HG02970 (cell line): ENCODE measurements at regions not wholly inside any gene's neighbourhood (a gene's known extent, or its start where the extent isn't known, plus 50 kb on each side); places are given as distances from the start of the nearest gene placed in this dataset.
"Not testable (repeated sequence)": the region's sequence is repeated elsewhere in the genome, so short reads cannot be mapped to it uniquely, and the experiment has no call there.

Experiments
- ATAC-seq: cut with Tn5 transposase; IDR thresholded peaks from one replicate; pipeline ENCODE4 v1.9.1; 2021; ENCODE audit warnings: mild to moderate bottlenecking, moderate library complexity, moderate number of reproducible peaks; ENCODE audit not compliant: unreplicated experiment, low FRiP score

DNA sequence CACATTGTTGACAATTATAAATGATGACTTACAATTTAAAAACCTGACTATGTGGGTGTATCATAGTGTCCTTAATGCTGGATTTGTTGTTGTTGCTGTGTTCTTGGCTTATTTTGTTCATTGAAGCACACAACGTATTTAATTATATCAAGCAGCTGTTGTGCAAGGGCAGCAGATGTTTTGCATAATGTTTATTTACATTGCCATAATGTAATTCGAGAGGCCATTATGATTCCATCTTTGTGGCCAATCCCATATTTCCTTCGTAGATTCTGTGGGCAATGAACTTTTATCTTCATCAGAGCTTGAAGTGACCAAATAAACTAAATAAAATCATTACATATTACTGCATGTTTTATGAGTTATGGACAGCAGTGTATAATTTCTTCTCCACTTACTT, 422.6 kb upstream of the GALNTL6 start:
- ATAC-seq, result no peak

DNA sequence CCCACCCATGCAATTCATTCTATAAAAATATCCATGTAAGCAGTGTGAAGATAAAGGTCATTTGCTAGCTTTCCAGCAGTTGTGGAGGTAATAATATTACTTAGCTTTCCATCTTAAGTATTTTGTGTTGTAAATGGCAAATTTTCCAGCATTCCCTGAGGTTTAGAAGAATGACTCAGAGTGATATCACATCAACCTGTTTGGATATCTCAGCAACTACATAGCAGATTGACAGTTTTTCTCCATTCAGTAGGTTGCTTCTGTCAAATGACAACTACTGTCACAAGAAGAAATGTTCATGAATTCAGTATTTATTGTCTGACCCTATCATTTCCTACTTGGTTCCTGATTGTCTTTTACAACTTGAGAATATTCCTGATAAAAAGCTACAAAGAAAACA, 434.9 kb upstream of the GALNTL6 start:
- no peak for ATAC-seq

DNA sequence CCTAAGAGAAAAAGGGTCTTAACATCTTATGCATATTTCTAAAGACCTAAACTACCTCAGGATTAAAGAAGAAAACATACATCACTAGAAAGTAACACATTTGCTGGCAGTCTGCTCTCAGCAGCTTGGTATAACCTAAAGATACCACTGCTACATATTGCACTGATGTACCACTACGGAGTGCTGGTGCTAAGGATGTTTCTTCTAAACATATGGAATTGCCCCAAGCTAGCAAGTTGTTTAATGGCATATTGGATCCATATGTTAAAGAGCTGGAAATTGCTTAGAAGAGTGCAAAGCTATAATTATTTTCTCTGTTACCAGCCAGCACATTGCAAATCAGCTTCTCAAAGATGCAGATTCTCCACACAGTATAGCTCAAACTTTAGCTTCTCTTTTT, 436.5 kb upstream of the GALNTL6 start:
- no peak for ATAC-seq

DNA sequence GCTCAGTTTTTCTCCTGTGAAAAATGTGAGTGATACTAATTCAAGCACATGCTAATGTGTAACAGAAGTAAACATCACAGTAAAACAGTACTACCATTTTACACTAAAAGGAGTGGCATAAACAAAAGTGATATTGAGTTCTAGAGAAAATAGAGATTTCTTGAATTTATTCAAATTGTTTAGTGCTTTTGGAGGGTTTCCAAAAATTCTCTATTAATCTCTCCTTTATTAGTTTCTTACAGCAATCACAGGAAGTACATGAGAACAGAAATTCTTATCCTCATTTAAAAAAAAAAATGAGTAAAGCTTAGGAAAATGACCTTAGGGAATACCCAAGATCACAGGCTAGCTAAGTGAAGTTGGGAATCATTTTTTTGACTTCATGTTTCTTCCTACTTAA, 459.7 kb upstream of the GALNTL6 start:
- ATAC-seq, result no peak

DNA sequence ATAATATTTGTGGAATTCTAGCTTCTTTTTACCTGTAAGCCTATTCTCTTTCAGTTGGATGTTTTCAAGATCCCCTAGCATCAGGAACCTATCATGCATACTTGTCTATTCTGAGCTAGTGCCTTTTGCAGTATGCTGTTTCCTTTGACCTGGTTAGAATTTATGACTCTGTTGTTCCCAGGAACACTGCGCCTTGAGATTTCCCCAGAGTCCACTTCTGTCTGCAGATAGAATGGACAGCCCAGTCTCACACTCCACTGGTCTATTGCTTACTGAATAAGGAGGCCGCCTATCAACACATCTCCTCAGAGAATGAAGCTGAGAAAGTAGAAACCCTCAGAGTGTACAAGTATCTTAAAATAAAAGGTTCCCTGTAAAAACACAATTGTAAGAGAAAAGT, 465.1 kb upstream of the GALNTL6 start:
- ATAC-seq, result no peak

DNA sequence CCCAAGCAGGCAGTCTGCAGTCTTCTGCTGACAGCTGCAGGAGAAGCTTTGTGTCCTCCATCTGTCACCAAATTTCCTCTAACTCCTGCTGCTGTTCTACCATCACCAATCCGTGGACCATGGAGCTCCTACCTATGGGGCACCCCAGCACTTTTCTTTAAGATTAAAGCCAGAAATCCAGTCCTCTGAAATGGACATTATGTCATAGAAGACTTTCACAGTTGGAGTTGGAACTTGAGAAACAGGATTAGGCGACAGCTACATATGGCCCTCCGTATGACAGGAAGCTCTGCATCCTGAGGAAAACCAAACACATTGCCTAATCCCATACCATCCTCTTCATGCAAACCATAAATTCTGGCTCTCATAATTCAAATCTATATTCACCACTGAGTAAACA, 470.6 kb upstream of the GALNTL6 start:
- no peak for ATAC-seq

DNA sequence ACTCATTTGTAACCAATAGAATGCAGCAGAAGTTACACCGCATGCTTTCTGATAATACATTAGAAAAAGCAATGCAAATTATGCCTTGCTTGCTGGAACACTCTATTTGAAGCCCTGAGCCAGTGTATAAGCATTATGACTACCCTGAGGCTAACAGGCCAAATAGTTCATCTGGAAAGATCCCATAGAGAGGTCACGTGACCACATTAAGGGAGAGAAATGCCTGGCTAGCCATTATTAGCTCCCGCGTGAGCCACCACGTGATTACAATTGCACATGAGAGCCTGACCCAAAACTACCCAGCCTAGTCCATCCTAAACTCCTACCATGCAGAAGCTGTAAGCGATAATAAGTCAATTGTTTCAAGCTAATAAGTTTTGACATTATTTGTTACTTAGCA, 472.9 kb upstream of the GALNTL6 start:
- ATAC-seq, result no peak

DNA sequence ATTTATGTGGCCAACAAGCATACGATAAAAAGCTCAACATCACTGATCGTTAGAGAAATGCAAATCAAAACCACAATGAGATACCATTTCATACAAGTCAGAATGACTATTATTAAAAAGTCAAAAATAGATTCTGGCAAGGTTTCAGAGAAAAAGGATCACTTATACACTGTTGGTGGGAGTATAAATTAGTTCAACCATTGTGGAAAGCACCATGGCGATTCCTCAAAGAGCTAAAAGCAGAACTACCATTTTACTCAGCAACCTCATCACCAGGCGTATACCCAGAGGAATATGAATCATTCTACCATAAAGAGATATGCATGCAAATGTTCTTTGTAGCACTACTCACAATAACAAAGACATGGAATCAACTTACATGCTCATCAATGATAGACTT, 478.7 kb upstream of the GALNTL6 start:
- peak; percentile 64 for ATAC-seq

DNA sequence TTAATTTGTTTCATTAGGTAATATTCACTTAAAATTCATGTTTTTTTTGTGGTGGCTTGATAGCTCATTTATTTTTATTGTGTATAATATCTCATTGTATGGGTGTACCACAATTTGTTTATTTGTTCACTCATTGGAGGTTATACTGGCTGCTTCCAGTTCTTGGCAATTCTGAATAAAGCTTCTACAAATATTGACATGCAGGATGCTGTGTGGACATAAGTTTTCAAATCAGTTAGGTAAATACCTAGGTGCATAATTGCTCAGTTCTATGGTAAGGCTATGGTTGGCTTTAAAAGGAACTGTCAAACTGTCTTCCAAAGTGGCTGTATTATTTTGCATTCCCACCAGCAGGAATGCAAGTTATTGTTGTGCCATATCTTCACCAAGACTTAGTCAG, 504.5 kb upstream of the GALNTL6 start:
- no peak for ATAC-seq

DNA sequence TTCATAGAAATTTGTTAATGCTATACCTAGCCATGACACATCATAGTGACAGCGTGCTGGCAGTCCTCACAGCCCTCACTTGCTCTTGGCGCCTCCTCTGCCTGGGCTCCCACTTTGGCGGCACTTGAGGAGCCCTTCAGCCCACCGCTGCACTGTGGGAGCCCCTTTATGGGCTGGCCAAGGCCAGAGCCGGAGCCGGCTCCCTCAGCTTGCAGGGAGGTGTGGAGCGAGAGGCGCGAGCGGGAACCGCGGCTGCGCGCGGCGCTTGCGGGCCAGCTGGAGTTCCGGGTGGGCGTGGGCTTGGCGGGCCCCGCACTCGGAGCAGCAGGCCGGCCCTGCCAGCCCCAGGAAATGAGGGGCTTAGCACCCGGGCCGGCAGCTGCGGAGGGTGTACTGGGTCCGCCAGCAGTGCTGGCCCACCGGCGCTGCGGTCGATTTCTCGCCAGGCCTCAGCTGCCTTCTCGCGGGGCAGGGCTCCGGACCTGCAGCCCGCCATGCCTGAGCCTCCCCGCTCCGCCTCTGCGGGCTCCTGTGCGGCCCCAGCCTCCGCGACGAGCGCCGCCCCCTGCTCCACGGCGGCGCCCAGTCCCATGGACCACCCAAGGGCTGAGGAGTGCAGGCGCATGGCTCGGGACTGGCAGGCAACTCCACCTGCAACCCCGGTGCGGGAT, 515.0 kb upstream of the GALNTL6 start:
- not testable (repeated sequence) for ATAC-seq

DNA sequence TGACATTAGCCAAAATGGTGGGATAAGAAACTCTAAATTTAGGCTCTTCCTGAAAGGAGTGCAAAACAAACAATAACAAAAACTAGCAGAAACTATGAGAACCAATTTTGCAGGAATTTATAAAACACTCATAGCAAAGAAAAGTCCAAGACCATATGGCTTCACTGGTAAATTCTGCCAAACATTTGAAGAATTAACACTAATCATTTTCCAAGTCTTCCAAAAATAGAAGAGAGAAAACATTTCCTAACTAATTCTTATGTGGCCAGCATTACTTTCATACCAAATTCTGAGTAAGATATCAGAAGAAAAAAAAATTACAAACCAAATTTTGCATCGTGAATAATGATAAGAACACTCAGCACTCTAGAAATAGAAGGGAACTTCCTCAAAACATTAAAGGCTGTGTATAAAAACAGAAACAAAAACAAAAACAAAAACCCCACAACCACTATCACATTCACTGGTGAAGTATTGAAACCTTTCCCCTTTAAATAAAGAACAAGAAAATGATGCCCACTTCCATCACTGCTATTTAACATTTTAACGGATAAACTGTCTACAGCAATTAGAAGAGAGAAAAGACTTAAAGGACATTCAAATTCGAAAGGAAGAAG, 524.3 kb upstream of the GALNTL6 start:
- ATAC-seq, result no peak

DNA sequence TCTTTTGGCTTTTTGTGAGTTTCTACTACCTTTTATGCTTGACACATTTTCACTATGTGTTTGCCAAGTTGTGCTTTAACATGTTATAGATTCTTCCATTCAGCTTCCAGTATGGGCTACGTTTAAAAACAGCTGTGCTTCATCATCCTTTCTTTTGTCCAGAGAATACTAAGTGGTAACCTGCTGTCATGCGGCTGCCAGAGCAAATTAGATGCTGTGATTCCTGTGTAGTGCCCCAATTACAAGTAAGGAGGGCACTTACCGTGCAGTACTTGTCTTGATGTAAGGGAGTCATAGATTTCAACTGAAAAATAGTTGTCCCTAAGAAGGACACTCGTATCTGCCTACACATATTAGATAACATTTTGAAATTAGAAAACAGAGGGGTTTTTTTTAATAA, 531.8 kb upstream of the GALNTL6 start:
- ATAC-seq, result no peak

DNA sequence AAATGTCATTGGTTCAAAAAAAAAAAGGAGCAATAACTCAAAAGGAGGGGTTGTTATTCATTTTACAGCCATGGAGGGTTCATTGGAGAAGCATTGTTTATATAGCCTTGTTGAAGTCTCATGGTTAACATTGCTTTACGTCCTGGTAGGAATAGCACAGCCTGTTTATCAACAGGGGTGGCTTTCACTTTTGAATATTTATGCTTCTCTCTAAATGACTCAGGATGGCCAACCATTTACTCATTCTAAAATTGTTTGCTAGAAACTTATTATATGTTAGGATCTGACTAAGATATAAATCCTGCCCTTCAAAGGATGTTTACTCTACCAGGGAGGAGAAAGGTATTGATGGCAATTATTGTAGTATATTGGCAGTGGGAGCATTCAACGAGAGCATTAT, 534.1 kb upstream of the GALNTL6 start:
- no peak for ATAC-seq

DNA sequence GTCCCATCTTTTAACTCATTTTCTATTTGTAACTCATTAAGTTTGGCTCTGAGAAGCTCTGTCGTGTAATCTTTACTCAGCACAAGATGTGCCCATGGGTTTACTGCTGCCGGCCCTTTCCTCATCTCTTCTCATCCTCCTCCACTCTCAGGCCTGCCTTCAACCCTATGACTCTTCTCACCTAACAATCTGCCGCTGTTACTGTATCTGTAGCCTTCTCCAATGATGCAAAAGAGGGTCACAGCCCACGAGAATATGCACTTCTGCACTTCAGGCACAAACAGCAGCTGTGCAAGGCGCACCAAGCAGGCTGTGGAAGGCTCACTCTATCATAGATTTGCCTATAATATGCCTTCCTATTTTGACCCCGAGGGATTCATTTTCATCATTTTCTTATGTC, 546.5 kb upstream of the GALNTL6 start:
- ATAC-seq, result no peak

DNA sequence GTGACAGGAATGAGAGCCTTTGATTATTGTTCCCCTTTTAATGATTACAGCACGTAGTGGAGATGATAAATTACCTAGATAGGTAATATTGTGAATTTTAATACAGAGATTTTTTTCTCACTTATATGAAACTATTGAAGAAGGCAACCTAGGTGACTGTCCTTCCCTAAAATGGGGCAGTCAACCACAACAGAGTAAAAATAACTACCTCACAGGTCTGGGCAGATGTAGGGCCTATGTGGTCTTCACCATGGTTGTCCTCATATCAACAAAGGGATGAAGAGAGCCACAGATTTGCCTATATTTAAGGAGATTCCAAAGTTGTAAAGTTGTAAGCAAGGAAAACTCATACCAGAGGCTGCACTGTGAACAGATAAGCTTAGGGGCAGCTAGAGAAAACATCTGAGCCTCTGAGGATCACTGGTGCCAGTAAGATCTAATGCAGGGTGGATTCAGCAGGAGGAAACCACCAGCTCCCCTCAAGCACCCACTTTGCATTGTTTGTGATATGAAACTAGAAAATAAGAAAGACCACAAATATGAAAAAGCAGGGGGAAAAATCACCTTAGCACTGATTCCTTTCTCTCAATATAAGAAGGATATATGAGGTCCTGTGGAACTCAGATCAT, 547.9 kb upstream of the GALNTL6 start:
- ATAC-seq, result no peak

DNA sequence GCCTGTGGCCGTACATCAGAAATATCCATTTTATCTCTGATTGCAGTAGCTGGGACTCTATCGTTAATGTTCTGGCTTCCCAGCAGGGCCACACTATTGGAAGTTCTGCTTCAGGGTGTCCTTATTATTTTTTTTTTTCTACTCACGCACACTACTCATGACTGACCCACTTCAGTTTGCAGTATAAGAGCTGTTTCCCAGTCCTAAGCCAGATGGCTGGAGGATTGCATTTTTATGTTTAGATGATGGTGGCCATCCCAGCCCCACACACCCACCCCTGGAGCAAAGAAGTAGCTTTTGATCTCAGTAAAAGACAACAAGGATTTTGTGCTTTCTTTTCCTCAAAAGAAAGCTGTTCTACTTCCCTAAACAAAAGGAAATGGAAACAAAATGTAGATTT, 557.0 kb upstream of the GALNTL6 start:
- ATAC-seq, result no peak

DNA sequence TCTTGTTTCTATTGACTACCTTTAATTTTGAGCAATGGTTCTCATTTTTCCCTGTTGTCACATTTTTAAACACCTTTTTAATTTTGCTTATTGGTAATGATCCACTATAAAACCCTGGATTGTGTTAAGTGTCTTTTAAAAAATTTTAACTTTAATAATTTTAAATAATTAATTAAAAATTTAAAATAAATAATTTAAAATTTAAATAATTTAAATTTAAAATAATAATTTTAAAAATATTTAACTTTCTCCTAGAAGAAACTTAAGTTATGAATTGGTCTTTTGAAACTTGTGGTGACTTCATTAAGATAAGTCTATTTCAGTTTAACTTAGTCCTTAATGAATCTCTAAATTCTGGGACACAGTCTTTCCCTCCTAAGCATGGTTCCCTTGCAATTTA, 566.3 kb upstream of the GALNTL6 start:
- no peak for ATAC-seq

DNA sequence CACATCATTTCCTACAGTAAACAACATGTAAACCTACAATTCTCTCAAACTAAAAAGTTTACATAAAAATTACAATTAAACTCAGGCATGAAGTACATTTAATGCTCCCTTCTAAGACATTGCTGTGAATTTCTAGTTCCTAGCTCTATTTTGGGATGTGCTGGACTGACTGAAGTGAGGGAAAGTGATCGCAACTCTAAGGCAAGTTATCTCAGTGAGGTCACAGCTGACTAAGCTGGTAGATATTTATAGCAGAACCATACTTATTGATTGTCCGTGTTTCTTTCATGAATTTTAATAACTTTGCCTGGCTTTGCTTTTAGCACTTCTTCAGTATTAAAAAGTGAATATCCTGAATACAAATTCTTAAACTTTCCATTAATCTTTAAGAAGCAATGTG, 570.4 kb upstream of the GALNTL6 start:
- ATAC-seq, result no peak

DNA sequence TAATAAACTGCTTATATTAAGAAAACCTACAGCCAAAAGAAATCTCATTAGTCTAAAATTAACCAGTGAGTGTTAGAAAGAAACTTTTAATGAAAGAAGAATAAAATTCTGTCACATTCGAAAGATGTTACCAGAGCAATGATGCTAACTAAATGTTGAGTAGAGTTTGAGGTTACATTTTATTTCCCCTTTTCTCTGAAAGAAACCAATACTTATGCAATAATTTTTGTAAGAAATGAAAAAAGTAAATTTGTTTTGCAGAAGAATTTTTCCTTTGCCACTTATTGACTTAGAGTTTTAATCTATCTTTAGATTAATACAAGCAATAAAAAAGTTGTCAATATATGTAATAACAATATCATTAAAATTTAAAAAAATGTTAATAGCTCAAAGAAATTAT, 574.0 kb upstream of the GALNTL6 start:
- no peak for ATAC-seq

DNA sequence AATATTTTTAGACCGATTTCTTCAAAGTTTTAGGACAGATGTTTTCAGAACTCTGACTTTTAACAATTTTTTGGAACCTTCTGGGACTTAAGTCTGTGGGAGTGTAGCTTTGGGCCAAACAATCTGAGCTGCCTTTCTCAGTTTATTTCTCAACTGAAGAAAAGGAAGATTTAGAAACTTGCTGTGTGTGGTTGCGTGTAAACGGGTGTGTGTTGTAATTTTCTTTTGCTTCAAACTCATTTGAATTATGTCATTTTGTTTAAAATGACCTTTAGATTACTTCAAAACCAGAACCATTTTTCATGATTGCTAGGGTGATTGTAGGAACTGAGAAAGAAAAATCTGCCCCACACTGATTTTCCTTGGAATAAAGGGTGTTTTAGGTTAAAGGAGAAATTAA, 577.7 kb upstream of the GALNTL6 start:
- ATAC-seq, result no peak

DNA sequence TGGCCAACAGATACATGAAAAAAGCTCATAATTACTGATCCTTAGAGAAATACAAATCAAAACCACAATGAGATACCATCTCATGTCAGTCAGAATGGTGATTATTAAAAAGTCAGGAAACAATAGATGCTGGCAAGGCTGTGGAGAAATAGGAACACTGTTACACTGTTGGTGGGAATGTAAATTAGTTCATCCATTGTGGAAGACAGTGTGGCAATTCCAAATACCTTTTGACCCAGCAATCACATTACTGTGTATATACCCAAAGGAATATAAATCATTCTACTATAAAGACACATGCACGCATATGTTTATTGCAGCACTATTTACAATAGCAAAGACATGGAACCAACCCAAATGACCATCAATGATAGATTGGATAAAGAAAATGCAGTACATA, 583.9 kb upstream of the GALNTL6 start:
- not testable (repeated sequence) for ATAC-seq

DNA sequence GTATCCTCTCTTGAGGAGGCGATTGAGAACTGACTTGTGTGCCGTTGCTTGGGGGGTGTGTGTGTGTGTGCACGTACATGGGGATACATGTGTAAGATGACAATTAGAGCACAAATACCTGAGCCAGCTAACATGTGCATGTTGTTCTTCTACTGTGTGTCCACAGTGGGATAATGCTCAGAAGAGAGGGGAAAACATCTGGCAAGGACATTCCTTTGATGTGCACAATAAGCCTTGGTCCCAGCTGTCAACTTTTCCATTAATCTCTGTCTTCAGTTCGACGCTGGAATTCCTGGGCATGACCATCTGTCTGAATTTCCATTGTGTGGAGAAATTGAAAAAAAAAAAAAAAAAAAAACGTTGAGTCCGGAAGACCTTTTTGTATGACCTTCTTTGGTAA, 592.0 kb upstream of the GALNTL6 start:
- ATAC-seq, result no peak
